K562 (cell line): ENCODE measurements at regions not wholly inside any gene's neighbourhood (a gene's known extent, or its start where the extent isn't known, plus 50 kb on each side); places are given as distances from the start of the nearest gene placed in this dataset.
"Not testable (repeated sequence)": the region's sequence is repeated elsewhere in the genome, so short reads cannot be mapped to it uniquely, and the experiment has no call there.

Experiments
- ATAC-seq: fragments of 200-7000 bp; cut with Tn5 transposase; 3 replicates; pipeline ENCODE4 v1.9.1; 2020; ENCODE audit warnings: moderate library complexity
- BruUV-seq: library from RNA; stranded (reverse); fragments of 400-500 nt; replicated peaks from 2 replicates; lab custom pipeline; 2021; lab: Mats Ljungman, UMichigan
- CTCF ChIA-PET: fragments of 300-600 bp; formaldehyde crosslinking; extraction: SDS; loops from one replicate; lab custom pipeline; 2021; ENCODE audit warnings: low intra/inter-chr PET ratio; lab: Yijun Ruan, JAX
- POLR2A ChIA-PET: fragments of 300-600, 350-650 bp; sonication (Branson Sonifier 250); formaldehyde crosslinking; extraction: SDS; loops from one replicate; lab custom pipeline; 2021; ENCODE audit warnings: antibody characterized with exemption, inconsistent platforms; lab: Yijun Ruan, JAX
- DNase-seq, 4 experiments: peaks; one replicate each; pipeline versions ENCODE4 v3.0.0 to v3.0.0-alpha.2; 2011 to 2018; ENCODE audit warnings: low spot score in 3 of 4, mixed read lengths in 3 of 4; ENCODE audit errors: extremely low read depth in 1 of 4
- FAIRE-seq: peaks from 2 replicates; lab custom pipeline; 2011; peaks lifted over from hg19 to GRCh38; lab: Jason Lieb, UNC
- H2AFZ ChIP-seq: 2 replicates; pipeline ENCODE4 v1.6.0; 2011; ENCODE audit warnings: low read depth, low read length, control low read depth, inconsistent platforms
- H3K27ac ChIP-seq: fragments of 200-600 bp; 3 replicates; pipeline ENCODE4 v1.8.0; 2011; ENCODE audit warnings: low read depth, mild to moderate bottlenecking, control low read depth, inconsistent platforms, low read length, moderate library complexity, mixed read lengths; ENCODE audit errors: extremely low read depth
- H3K27me3 ChIP-seq, 2 experiments: fragments of 300-600 bp in 1 of 2; 2 replicates in 1 of 2; 3 replicates in 1 of 2; pipeline versions ENCODE4 v1.6.0 to v1.8.0; 2011; ENCODE audit warnings: inconsistent platforms in 2 of 2, low read length in 2 of 2, mild to moderate bottlenecking in 1 of 2, mixed read lengths in 1 of 2, moderate library complexity in 1 of 2; ENCODE audit not compliant: control insufficient read depth in 2 of 2, insufficient read depth in 2 of 2
- H3K36me3 ChIP-seq: fragments of 300-600 bp; 3 replicates; pipeline ENCODE4 v1.8.0; 2011; ENCODE audit warnings: mild to moderate bottlenecking, low read length, inconsistent platforms; ENCODE audit not compliant: control insufficient read depth, insufficient read depth
- H3K4me1 ChIP-seq, 2 experiments: fragments of 200-600 bp in 1 of 2; replicated peaks in 1 of 2; 2 replicates in 1 of 2; 3 replicates in 1 of 2; pipeline versions ENCODE4 v1.5.1 to v1.8.0; 2011; ENCODE audit warnings: inconsistent platforms in 2 of 2, low read length in 2 of 2, mild to moderate bottlenecking in 1 of 2, mixed read lengths in 1 of 2, moderate library complexity in 1 of 2; ENCODE audit not compliant: control insufficient read depth in 2 of 2, insufficient read depth in 2 of 2
- H3K4me2 ChIP-seq: 2 replicates; pipeline ENCODE4 v1.6.1; 2011; ENCODE audit warnings: low read length, control low read depth, inconsistent platforms, mixed read lengths; ENCODE audit not compliant: insufficient read depth
- H3K4me3 ChIP-seq: fragments of 200-600 bp; sonication (generic), shearing (Covaris generic); 2 replicates; pipeline ENCODE4 v1.5.1; 2016; ENCODE audit warnings: control low read depth, inconsistent platforms
- H3K79me2 ChIP-seq: fragments of 200-600 bp; 3 replicates; pipeline ENCODE4 v1.8.0; 2011; ENCODE audit warnings: low read length, inconsistent platforms; ENCODE audit not compliant: control insufficient read depth, insufficient read depth
- H3K9ac ChIP-seq, 2 experiments: 2 replicates each; pipeline versions ENCODE4 v1.6.0 to v1.6.1; 2011; ENCODE audit warnings: low read depth in 2 of 2, low read length in 2 of 2, control low read depth in 1 of 2, inconsistent platforms in 1 of 2, mild to moderate bottlenecking in 1 of 2, mixed read lengths in 1 of 2; ENCODE audit not compliant: insufficient read depth in 1 of 2
- H3K9me1 ChIP-seq: one replicate; pipeline ENCODE4 v1.6.0; 2011; ENCODE audit warnings: inconsistent platforms, mild to moderate bottlenecking, low read length, moderate library complexity; ENCODE audit not compliant: control insufficient read depth, insufficient read depth
- H3K9me3 ChIP-seq: replicated peaks from 2 replicates; pipeline ENCODE4 v1.5.1; 2011; ENCODE audit warnings: low read depth, low read length, inconsistent platforms; ENCODE audit not compliant: control insufficient read depth, insufficient read depth
- H4K20me1 ChIP-seq: replicated peaks from 2 replicates; pipeline ENCODE4 v1.6.1; 2011; ENCODE audit warnings: low read length, inconsistent platforms, mixed read lengths; ENCODE audit not compliant: control insufficient read depth, insufficient read depth
- HNRNPK ChIP-seq: fragments of 200-400 bp; formaldehyde crosslinking; IDR thresholded peaks from one replicate; pipeline ENCODE4 v1.6.1; 2018; ENCODE audit warnings: mild to moderate bottlenecking, low read depth, low read length; ENCODE audit not compliant: poor library complexity, severe bottlenecking
- ID3 ChIP-seq, 2 experiments: fragments of 250-450 bp in 1 of 2; fragments of 450-650 bp in 1 of 2; sonication (Bioruptor Pico) in 1 of 2; IDR thresholded peaks; 2 replicates each; pipeline versions ENCODE4 v1.6.1 to v1.8.0; 2016 to 2021; ENCODE audit warnings: mild to moderate bottlenecking in 2 of 2, moderate library complexity in 2 of 2, missing compliant biosample characterization in 1 of 2, missing genetic modification characterization in 1 of 2
- NCOA2 ChIP-seq, 2 experiments: fragments of 450-650 bp; IDR thresholded peaks; 2 replicates each; pipeline ENCODE4 v1.6.1; 2018; ENCODE audit warnings: mild to moderate bottlenecking in 2 of 2, moderate library complexity in 1 of 2; ENCODE audit not compliant: partially characterized antibody in 2 of 2
- SRSF9 ChIP-seq: fragments of 200-400 bp; formaldehyde crosslinking; IDR thresholded peaks from 2 replicates; pipeline ENCODE4 v1.6.1; 2017; ENCODE audit warnings: low read depth, low read length, borderline replicate concordance
- ZFP36 ChIP-seq: fragments of 150-350 bp; IDR thresholded peaks from 2 replicates; pipeline ENCODE4 v1.6.1; 2018; ENCODE audit warnings: low read length, low read depth; ENCODE audit not compliant: partially characterized antibody
- ZKSCAN1 ChIP-seq: fragments of 150-350 bp; IDR thresholded peaks from 2 replicates; pipeline ENCODE4 v1.6.1; 2016; ENCODE audit warnings: low read depth, low read length
- ZNF175 ChIP-seq: fragments of 200-800 bp; sonication (Bioruptor generic); IDR thresholded peaks from 2 replicates; pipeline ENCODE4 v1.6.1; 2016; ENCODE audit warnings: low read depth, mild to moderate bottlenecking, missing genetic modification characterization, missing compliant biosample characterization
- ZNF316 ChIP-seq: fragments of 450-650 bp; IDR thresholded peaks from 2 replicates; pipeline ENCODE4 v1.6.1; 2016
- ZNF518B ChIP-seq: fragments of 250-450 bp; sonication (Bioruptor Pico); IDR thresholded peaks from 2 replicates; pipeline ENCODE4 v1.5.0; 2021; ENCODE audit warnings: mild to moderate bottlenecking, moderate library complexity
- WGBS: fragments of 100-300 bp; shearing (Covaris generic); methylation state at CpG from one replicate; pipeline ENCODE4 v1.1.6; 2016; ENCODE audit warnings: low coverage, mixed read lengths; ENCODE audit not compliant: insufficient coverage; ENCODE audit errors: missing lambda C conversion rate; 5-methylcytosine and 5-hydroxymethylcytosine counted together
- in situ Hi-C: fragments of 300-500 bp; cut with MboI; formaldehyde crosslinking; loops from 4 replicates; pipeline ENCODE4 v1.15.0; 2018; ENCODE audit warnings: inconsistent platforms, mixed read lengths
- intact Hi-C: fragments of 100-400 bp; cut with micrococcal nuclease; formaldehyde crosslinking; loops from 2 replicates; pipeline ENCODE4 v1.14.2; 2022

GRCh38 chr3:43231276-43232000 is 54.9 kb upstream of the SNRK start:
- no peaks in the 10 kb centered on the region for H4K20me1 ChIP-seq
- TF ChIP-seq ZKSCAN1: no peak
- TF ChIP-seq ZFP36: no peak
- TF ChIP-seq SRSF9: no peak
- TF ChIP-seq ID3 (CRISPR knock-in tag; IDR thresholded peaks at IDR 0.05): no peak
- TF ChIP-seq ID3 (tag; IDR thresholded peaks at IDR 0.05): no peak
- no peak for TF ChIP-seq NCOA2 (IDR thresholded peaks at IDR 0.05; ENCODE audit: partially characterized antibody in 2 of 2)
- TF ChIP-seq ZNF175 (CRISPR knock-in tag): no peak
- TF ChIP-seq ZNF316: no peak
- TF ChIP-seq ZNF518B (CRISPR knock-in tag): no peak
- no peak for TF ChIP-seq HNRNPK
- CTCF ChIA-PET: no interaction called here
- no peak overlapping the region for H3K4me2 ChIP-seq
- H3K27ac ChIP-seq: no peak overlapping the region
- no TSS peak for BruUV-seq
- no peak overlapping the region for H3K9ac ChIP-seq
- POLR2A ChIA-PET: interaction anchor here (0.6 to 1.0 kb wide), 3 partner anchors 12 to 572 kb away, joined by 3 to 6 read pairs (median 3); no protein-coding TSS in a partner anchor
- H3K9me3 ChIP-seq: no peaks in the 10 kb centered on the region
- no peak overlapping the region for H2AFZ ChIP-seq
- no peaks in the 10 kb centered on the region for H3K4me1 ChIP-seq
- DNase-seq (no peak), FAIRE-seq (no peak), ATAC-seq (no peak)
- H3K9me1 ChIP-seq: no peaks in the 10 kb centered on the region
- in situ Hi-C loops (no loop called here), intact Hi-C loops (no loop called here)
- H3K4me3 ChIP-seq: no peak overlapping the region
- H3K36me3 ChIP-seq: no peaks in the 10 kb centered on the region
- H3K79me2 ChIP-seq: no peaks in the 10 kb centered on the region
- 4% methylated on average over 6 of the region's 6 CpGs for WGBS
- H3K27me3 ChIP-seq: peaks cover 13 to 17% of the 10 kb centered on the region in 2 experiments

- H4K20me1 ChIP-seq, H3K4me3 ChIP-seq, FAIRE-seq, ATAC-seq, BruUV-seq, H3K4me2 ChIP-seq, H3K9me3 ChIP-seq, H3K4me1 ChIP-seq, H3K79me2 ChIP-seq, DNase-seq, CTCF ChIA-PET, H3K9me1 ChIP-seq, H3K9ac ChIP-seq, H3K27ac ChIP-seq, H3K36me3 ChIP-seq, H2AFZ ChIP-seq, in situ Hi-C loops: not testable (repeated sequence)
- POLR2A ChIA-PET: interaction anchor here (1.2 kb wide), 1 partner anchor 58 kb away, joined by 3 read pairs; no protein-coding TSS in a partner anchor
- WGBS: 0% methylated on average over 4 of the region's 4 CpGs
- intact Hi-C loops: loop anchor here (10.0 kb wide), 1 partner anchor 535 kb away; no protein-coding TSS in a partner anchor
- H3K27me3 ChIP-seq: peaks cover 13 to 17% of the 10 kb centered on the region in 2 experiments
Measured at GRCh38 chr3:43229865-43230264, 56.5 kb upstream of the SNRK start.
